Stomach (tissue), 8 donors: ENCODE measurements at regions not wholly inside any gene's neighbourhood (a gene's known extent, or its start where the extent isn't known, plus 50 kb on each side); places are given as distances from the start of the nearest gene placed in this dataset.

Experiments used
- DNase-seq, 2 donors: peaks; one replicate each; pipeline versions ENCODE4 v3.0.0 to v3.0.0-alpha.2; 2013 to 2019
- H3K27ac ChIP-seq, 5 donors: fragments of 200-600 bp in 4 of 5; sonication (generic) in 4 of 5; one replicate each; pipeline ENCODE4 v1.5.1; 2013 to 2019; ENCODE audit warnings: mild to moderate bottlenecking in 1 of 5, moderate library complexity in 1 of 5
- H3K27me3 ChIP-seq, 3 donors: fragments of 200-600 bp; sonication (generic); one replicate each; pipeline ENCODE4 v1.5.1; 2017 to 2019; ENCODE audit warnings: mixed run types in 1 of 3
- H3K36me3 ChIP-seq, 4 donors: fragments of 200-600 bp; sonication (generic); 1 replicate in 3 of 4; 2 replicates in 1 of 4; pipeline ENCODE4 v1.5.1; 2016 to 2019
- H3K4me1 ChIP-seq, 4 donors: fragments of 200-600 bp; sonication (generic); one replicate each; pipeline ENCODE4 v1.5.1; 2016 to 2019
- H3K4me3 ChIP-seq, 4 donors: fragments of 200-600 bp; sonication (generic) in 3 of 4; one replicate each; pipeline ENCODE4 v1.5.1; 2016 to 2019; ENCODE audit warnings: mild to moderate bottlenecking in 1 of 4
- H3K9me3 ChIP-seq, 4 donors: fragments of 200-600 bp; sonication (generic); one replicate each; pipeline ENCODE4 v1.5.1; 2016 to 2019
- EP300 ChIP-seq: sonication (generic); formaldehyde crosslinking; IDR thresholded peaks from one replicate; pipeline ENCODE4 v1.6.1; 2017; ENCODE audit warnings: antibody characterized with exemption
- POLR2A ChIP-seq, 4 donors: fragments of 450-650 bp; IDR thresholded peaks; one replicate each; pipeline ENCODE4 v1.6.1; 2016; ENCODE audit warnings: antibody characterized with exemption in 4 of 4, control low read depth in 2 of 4, mild to moderate bottlenecking in 1 of 4, moderate library complexity in 1 of 4
- POLR2AphosphoS5 ChIP-seq, 3 donors: sonication (generic); formaldehyde crosslinking; IDR thresholded peaks; one replicate each; pipeline ENCODE4 v1.6.1; 2016; ENCODE audit warnings: antibody characterized with exemption in 3 of 3
- WGBS, 5 donors: extraction: QIAGEN DNeasy Blood & Tissue Kit in 3 of 5; methylation state at CpG; one replicate each; pipeline versions ENCODE4 v1.1.5 to v1.1.7; 2013 to 2018; 5-methylcytosine and 5-hydroxymethylcytosine counted together
- intact Hi-C: fragments of 100-400 bp; cut with DNase I; formaldehyde crosslinking; loops from one replicate; pipeline ENCODE4 v1.15.1; 2023; ENCODE audit warnings: low total_unique reads
- TF ChIP-seq, protein P1 (sequence below), 7 experiments: fragments of 450-650 bp in 4 of 7; fragments of 200-600 bp in 3 of 7; sonication (generic) in 3 of 7; IDR thresholded peaks; one replicate each; pipeline ENCODE4 v1.5.1; 2016 to 2019; ENCODE audit warnings: antibody characterized with exemption in 7 of 7, control low read depth in 2 of 7, mild to moderate bottlenecking in 1 of 7
- donor health status: healthy with polysubstance abuse.
- donor health status: Bipolar disorder and iron deficiency.
- donor health status: healthy.

DNA sequence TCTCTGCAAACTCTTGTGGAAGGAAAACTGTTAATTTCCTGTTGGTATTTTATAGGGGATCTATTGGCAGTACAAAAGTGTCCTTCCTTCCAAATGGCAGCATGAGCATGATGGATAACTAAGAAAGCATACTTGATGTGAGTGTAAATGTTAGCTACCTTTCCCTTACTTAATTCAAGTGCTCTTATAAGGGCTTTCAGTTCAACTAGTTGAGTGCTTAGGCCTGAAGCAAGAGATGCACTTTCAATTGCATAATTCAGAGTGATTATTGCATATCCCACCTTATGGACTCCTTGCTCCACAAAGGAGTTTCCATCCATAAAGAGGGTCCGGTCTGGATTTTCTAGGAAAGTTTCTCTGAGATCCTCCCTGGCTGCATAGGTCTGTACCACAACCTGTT is 56.3 kb upstream of the CYP2C8 start:
- 86 to 96% (median 91%) methylated on average over 1 of the region's 1 CpG for WGBS, 5 donors
- no peak for DNase-seq
- no peaks in the 10 kb centered on the region for H3K27me3 ChIP-seq
- TF ChIP-seq EP300, result no peak
- TF ChIP-seq POLR2A (IDR thresholded peaks at IDR 0.05), result no peak
- TF ChIP-seq, protein P1, sequence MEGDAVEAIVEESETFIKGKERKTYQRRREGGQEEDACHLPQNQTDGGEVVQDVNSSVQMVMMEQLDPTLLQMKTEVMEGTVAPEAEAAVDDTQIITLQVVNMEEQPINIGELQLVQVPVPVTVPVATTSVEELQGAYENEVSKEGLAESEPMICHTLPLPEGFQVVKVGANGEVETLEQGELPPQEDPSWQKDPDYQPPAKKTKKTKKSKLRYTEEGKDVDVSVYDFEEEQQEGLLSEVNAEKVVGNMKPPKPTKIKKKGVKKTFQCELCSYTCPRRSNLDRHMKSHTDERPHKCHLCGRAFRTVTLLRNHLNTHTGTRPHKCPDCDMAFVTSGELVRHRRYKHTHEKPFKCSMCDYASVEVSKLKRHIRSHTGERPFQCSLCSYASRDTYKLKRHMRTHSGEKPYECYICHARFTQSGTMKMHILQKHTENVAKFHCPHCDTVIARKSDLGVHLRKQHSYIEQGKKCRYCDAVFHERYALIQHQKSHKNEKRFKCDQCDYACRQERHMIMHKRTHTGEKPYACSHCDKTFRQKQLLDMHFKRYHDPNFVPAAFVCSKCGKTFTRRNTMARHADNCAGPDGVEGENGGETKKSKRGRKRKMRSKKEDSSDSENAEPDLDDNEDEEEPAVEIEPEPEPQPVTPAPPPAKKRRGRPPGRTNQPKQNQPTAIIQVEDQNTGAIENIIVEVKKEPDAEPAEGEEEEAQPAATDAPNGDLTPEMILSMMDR (IDR thresholded peaks at IDR 0.05), result no peak
- TF ChIP-seq POLR2AphosphoS5 (IDR thresholded peaks at IDR 0.05), result no peak
- intact Hi-C loops, result no loop called here
- H3K4me1 ChIP-seq, result peaks cover 0 to 5% (median 0%) of the 10 kb centered on the region in 4 donors
- H3K36me3 ChIP-seq, result no peaks in the 10 kb centered on the region
- H3K27ac ChIP-seq, result no peak overlapping the region
- peaks cover 0 to 11% (median 4%) of the 10 kb centered on the region in 4 donors for H3K9me3 ChIP-seq
- H3K4me3 ChIP-seq, result no peak overlapping the region

DNA sequence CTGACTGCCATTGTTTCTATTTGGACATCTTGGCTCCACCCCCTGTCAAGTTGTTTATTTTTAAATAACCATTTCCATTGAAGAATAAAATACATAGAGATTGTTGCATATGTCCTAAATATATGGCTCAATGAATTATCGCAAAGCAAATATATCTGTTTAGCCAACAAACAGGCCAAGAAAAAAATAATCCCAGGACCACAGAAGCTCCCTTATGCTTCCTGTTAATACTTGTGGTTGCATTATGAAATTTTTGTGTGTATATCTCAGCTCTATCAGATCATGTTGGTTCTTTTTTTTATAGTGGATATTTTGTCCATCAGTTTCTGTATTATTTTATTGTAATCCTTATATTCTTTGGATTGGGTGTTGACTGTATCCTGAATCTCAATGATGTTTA is 53.4 kb upstream of the CYP2C8 start:
- Histone ChIP-seq H3K4me3 (no peak overlapping the region), H3K27ac (no peak overlapping the region), H3K9me3 (peaks cover 0 to 18% (median 12%) of the 10 kb centered on the region in 4 donors), H3K4me1 (peaks cover 0 to 5% (median 0%) of the 10 kb centered on the region in 4 donors), H3K27me3 (no peaks in the 10 kb centered on the region), H3K36me3 (no peaks in the 10 kb centered on the region)
- DNase-seq, result no peak
- no peak for TF ChIP-seq POLR2A (IDR thresholded peaks at IDR 0.05)
- intact Hi-C loops, result no loop called here
- 53 to 88% (median 77%) methylated on average over 1 of the region's 1 CpG for WGBS, 5 donors

DNA sequence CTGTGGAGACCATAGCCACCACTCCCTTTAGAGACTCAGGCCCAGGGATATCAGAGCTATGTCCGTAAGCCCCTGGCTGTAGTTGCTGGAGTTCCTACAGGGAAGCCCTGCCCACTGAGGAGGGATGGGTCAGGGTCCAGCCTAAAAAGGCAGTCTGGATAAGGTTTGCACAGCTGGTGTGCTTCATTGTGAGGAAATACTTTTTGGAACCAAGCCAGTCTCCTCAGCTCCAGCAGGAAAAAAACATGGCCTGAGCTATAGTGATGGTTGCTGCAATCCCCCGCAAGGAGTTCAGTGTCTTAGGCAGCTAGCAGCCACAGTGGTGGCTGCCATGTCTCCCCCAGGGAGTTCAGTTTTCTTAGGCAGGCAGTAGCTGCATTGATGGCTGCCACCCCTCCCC is 52.6 kb upstream of the CYP2C8 start:
- intact Hi-C loops, result no loop called here
- no peak overlapping the region for H3K4me3 ChIP-seq
- TF ChIP-seq POLR2AphosphoS5 (IDR thresholded peaks at IDR 0.05), result no peak
- no peak for TF ChIP-seq POLR2A (IDR thresholded peaks at IDR 0.05)
- no peak for TF ChIP-seq EP300
- TF ChIP-seq, protein P1 (IDR thresholded peaks at IDR 0.05), result no peak
- H3K36me3 ChIP-seq, result no peaks in the 10 kb centered on the region
- H3K27ac ChIP-seq, result no peak overlapping the region
- peaks cover 0 to 20% (median 12%) of the 10 kb centered on the region in 4 donors for H3K9me3 ChIP-seq
- peak in 1 of 2 donors; percentile 51 for DNase-seq
- peaks cover 0 to 5% (median 0%) of the 10 kb centered on the region in 4 donors for H3K4me1 ChIP-seq
- H3K27me3 ChIP-seq, result no peaks in the 10 kb centered on the region
- WGBS, 5 donors, result 45 to 57% (median 52%) methylated on average over 2 of the region's 2 CpGs
